ENCODE measurements at regions not wholly inside any gene's neighbourhood (a gene's known extent, or its start where the extent isn't known, plus 50 kb on each side); places are given as distances from the start of the nearest gene placed in this dataset.

- no peak for DNase-seq (ENCODE audit: low spot score)
- Histone ChIP-seq H3K4me1 (peaks cover 3% of the 10 kb centered on the region), H3K4me3 (no peak overlapping the region), H3K9ac (no peak overlapping the region), H3K4me2 (no peak overlapping the region), H3K79me2 (ENCODE audit: low read depth) (no peaks in the 10 kb centered on the region), H3K27me3 (no peaks in the 10 kb centered on the region), H3K27ac (no peak overlapping the region), H2AFZ (replicated peaks) (no peak overlapping the region), H3K36me3 (no peaks in the 10 kb centered on the region), H3F3A (ENCODE audit: low read depth) (no peaks in the 10 kb centered on the region), H3K9me3 (ENCODE audit: low read depth) (no peaks in the 10 kb centered on the region), H4K20me1 (ENCODE audit: low read depth) (no peaks in the 10 kb centered on the region)
- Mint-ChIP-seq H3K4me3 (no peak overlapping the region), H3K27ac (no peak overlapping the region), H3K4me1 (peaks cover 10% of the 10 kb centered on the region), H3K27me3 (ENCODE audit: insufficient read depth, low read depth) (peaks cover 2% of the 10 kb centered on the region), H3K36me3 (no peaks in the 10 kb centered on the region), H3K9me3 (no peaks in the 10 kb centered on the region)
- TF ChIP-seq CTCF (IDR thresholded peaks at IDR 0.05) = no peak
- TF ChIP-seq EZH2phosphoT487 (IDR thresholded peaks at IDR 0.05) = no peak
- TF ChIP-seq EZH2 (IDR thresholded peaks at IDR 0.05) = no peak
Measured at GRCh38 chr5:58357121-58357520, 102.8 kb downstream of the PLK2 start.

- Mint-ChIP-seq H3K4me3 (no peak overlapping the region), H3K9me3 (no peaks in the 10 kb centered on the region), H3K27ac (no peak overlapping the region), H3K4me1 (peaks cover 10% of the 10 kb centered on the region), H3K36me3 (no peaks in the 10 kb centered on the region), H3K27me3 (ENCODE audit: insufficient read depth, low read depth) (peaks cover 2% of the 10 kb centered on the region)
- Histone ChIP-seq H3K27me3 (no peaks in the 10 kb centered on the region), H3K79me2 (ENCODE audit: low read depth) (no peaks in the 10 kb centered on the region), H3K9me3 (ENCODE audit: low read depth) (no peaks in the 10 kb centered on the region), H3K36me3 (no peaks in the 10 kb centered on the region), H3K27ac (no peak overlapping the region), H3F3A (ENCODE audit: low read depth) (no peaks in the 10 kb centered on the region), H3K4me1 (peaks cover 3% of the 10 kb centered on the region), H3K4me2 (no peak overlapping the region), H4K20me1 (ENCODE audit: low read depth) (no peaks in the 10 kb centered on the region), H3K4me3 (no peak overlapping the region), H3K9ac (no peak overlapping the region), H2AFZ (replicated peaks) (no peak overlapping the region)
- no peak for TF ChIP-seq EZH2 (IDR thresholded peaks at IDR 0.05)
- no peak for TF ChIP-seq EZH2phosphoT487 (IDR thresholded peaks at IDR 0.05)
- no peak for TF ChIP-seq CTCF (IDR thresholded peaks at IDR 0.05)
- no peak for DNase-seq (ENCODE audit: low spot score)
Measured at GRCh38 chr5:58356662-58357061, 103.2 kb downstream of the PLK2 start.

- Histone ChIP-seq H3K4me1 (no peaks in the 10 kb centered on the region), H3K9ac (no peak overlapping the region), H3K27ac (no peak overlapping the region), H4K20me1 (ENCODE audit: low read depth) (no peaks in the 10 kb centered on the region), H3K36me3 (no peaks in the 10 kb centered on the region), H3K27me3 (no peaks in the 10 kb centered on the region), H3K4me3 (no peak overlapping the region), H3K4me2 (no peak overlapping the region), H3F3A (ENCODE audit: low read depth) (no peaks in the 10 kb centered on the region), H3K79me2 (ENCODE audit: low read depth) (no peaks in the 10 kb centered on the region), H2AFZ (replicated peaks) (peak overlapping the region; percentile 31), H3K9me3 (ENCODE audit: low read depth) (peaks cover 4% of the 10 kb centered on the region)
- no peak overlapping the region for H3K4me3 Mint-ChIP-seq
- no peaks in the 10 kb centered on the region for H3K9me3 Mint-ChIP-seq
- TF ChIP-seq EZH2phosphoT487 (IDR thresholded peaks at IDR 0.05) = no peak
- no peak for TF ChIP-seq CTCF (IDR thresholded peaks at IDR 0.05)
- TF ChIP-seq EZH2 (IDR thresholded peaks at IDR 0.05) = no peak
- DNase-seq (ENCODE audit: low spot score) = no peak
- no peaks in the 10 kb centered on the region for H3K36me3 Mint-ChIP-seq
- no peak overlapping the region for H3K27ac Mint-ChIP-seq
- H3K27me3 Mint-ChIP-seq (ENCODE audit: insufficient read depth, low read depth) = peaks cover 2% of the 10 kb centered on the region
- H3K4me1 Mint-ChIP-seq = peaks cover 5% of the 10 kb centered on the region
Measured at GRCh38 chr5:58354827-58355226, 105.1 kb downstream of the PLK2 start.
